ENCODE measurements at regions not wholly inside any gene's neighbourhood (a gene's known extent, or its start where the extent isn't known, plus 50 kb on each side); places are given as distances from the start of the nearest gene placed in this dataset.

DNA sequence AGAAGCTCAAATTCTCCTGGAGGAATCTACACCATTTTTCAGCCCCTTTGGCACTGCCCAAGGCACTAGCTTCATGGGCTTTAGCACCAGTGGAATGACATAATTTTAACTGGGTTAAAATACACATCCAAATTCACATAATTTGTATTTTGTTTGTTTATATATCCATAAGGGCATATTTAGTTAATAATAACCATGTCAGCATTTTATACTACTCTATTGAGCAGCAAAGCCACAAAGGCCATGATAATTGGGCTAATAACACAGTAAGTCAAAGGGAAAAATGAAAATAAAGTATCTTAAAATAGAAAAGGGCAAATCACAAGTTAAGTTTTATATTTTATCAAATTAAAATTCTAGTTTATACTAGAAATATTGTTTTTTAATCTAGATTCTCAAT is 262.7 kb upstream of the TACR3 start:
- TF ChIP-seq CTCF (IDR thresholded peaks at IDR 0.05) = no peak
- TF ChIP-seq POLR2A (IDR thresholded peaks at IDR 0.05) = no peak
